ENCODE measurements at regions not wholly inside any gene's neighbourhood (a gene's known extent, or its start where the extent isn't known, plus 50 kb on each side); places are given as distances from the start of the nearest gene placed in this dataset.

DNA sequence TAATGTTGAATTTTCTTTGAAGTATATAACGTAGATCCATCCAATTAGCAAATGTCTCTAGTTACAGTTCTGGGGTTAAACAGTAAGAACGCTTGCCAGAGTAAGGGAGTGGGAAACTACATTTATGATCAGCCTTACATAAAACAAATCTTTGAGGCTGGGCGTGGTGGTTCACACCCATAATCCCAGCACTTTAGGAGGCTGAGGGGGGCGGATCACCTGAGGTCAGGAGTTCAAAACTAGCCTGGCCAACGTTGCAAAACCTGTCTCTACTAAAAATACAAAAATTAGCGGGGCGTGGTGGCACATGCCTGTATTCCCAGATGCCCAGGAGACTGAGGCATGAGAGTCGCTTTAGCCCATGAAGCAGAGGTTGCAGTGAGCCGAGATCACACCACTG, 50.1 kb upstream of the GATM start:
- DNase-seq: no peak
- TF ChIP-seq, protein P1, sequence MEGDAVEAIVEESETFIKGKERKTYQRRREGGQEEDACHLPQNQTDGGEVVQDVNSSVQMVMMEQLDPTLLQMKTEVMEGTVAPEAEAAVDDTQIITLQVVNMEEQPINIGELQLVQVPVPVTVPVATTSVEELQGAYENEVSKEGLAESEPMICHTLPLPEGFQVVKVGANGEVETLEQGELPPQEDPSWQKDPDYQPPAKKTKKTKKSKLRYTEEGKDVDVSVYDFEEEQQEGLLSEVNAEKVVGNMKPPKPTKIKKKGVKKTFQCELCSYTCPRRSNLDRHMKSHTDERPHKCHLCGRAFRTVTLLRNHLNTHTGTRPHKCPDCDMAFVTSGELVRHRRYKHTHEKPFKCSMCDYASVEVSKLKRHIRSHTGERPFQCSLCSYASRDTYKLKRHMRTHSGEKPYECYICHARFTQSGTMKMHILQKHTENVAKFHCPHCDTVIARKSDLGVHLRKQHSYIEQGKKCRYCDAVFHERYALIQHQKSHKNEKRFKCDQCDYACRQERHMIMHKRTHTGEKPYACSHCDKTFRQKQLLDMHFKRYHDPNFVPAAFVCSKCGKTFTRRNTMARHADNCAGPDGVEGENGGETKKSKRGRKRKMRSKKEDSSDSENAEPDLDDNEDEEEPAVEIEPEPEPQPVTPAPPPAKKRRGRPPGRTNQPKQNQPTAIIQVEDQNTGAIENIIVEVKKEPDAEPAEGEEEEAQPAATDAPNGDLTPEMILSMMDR (IDR thresholded peaks at IDR 0.05; ENCODE audit: unreplicated experiment): no peak
- Mint-ChIP-seq H3K27ac (ENCODE audit: unreplicated experiment) (no peak overlapping the region), H3K36me3 (ENCODE audit: insufficient read depth, unreplicated experiment) (peaks cover 41% of the 10 kb centered on the region), H3K9me3 (ENCODE audit: low read depth, unreplicated experiment) (no peaks in the 10 kb centered on the region), H3K27me3 (ENCODE audit: unreplicated experiment) (no peaks in the 10 kb centered on the region), H3K4me1 (ENCODE audit: low read depth, unreplicated experiment) (peaks cover 9% of the 10 kb centered on the region), H3K4me3 (ENCODE audit: low read depth, unreplicated experiment) (no peak overlapping the region)
- intact Hi-C loops (cut with micrococcal nuclease; ENCODE audit: unreplicated experiment): no loop called here
- BruUV-seq (replicated peaks): no TSS peak
- CTCF ChIA-PET: interaction anchor here (1.2 kb wide), 1 partner anchor 29 kb away, joined by 5 read pairs; no protein-coding TSS in a partner anchor
